HCT116 (cell line): ENCODE measurements at regions not wholly inside any gene's neighbourhood (a gene's known extent, or its start where the extent isn't known, plus 50 kb on each side); places are given as distances from the start of the nearest gene placed in this dataset.

ENCODE experiments used
- ATAC-seq: fragments of 200-7000 bp; cut with Tn5 transposase; 2 replicates; pipeline ENCODE4 v1.9.1; 2020; ENCODE audit warnings: mild to moderate bottlenecking, moderate library complexity
- BruUV-seq: library from RNA; stranded (reverse); fragments of 400-500 nt; replicated peaks from 2 replicates; lab custom pipeline; 2021; lab: Mats Ljungman, UMichigan
- CTCF ChIA-PET: fragments of 300-600 bp; sonication (Branson Sonifier 250); formaldehyde crosslinking; loops from one replicate; lab custom pipeline; 2021; ENCODE audit warnings: antibody characterized with exemption; lab: Charles Lee
- POLR2A ChIA-PET: fragments of 300-600, 350-600 bp; sonication (Branson Sonifier 250); formaldehyde crosslinking; loops from one replicate; lab custom pipeline; 2021; ENCODE audit warnings: antibody characterized with exemption; lab: Charles Lee
- RAD21 ChIA-PET, 2 experiments: fragments of 300-600 bp; sonication (Branson Sonifier 250); formaldehyde crosslinking; loops; one replicate each; lab custom pipeline; 2023; ENCODE audit warnings: low total read pairs in 2 of 2; ENCODE audit not compliant: uncharacterized antibody in 2 of 2, unreplicated experiment in 2 of 2, low non-redundant PET in 1 of 2; lab: Charles Lee
- DNase-seq: peaks from one replicate; pipeline ENCODE4 v3.0.0-alpha.2; 2010; ENCODE audit warnings: low read depth, low spot score
- H2AFZ ChIP-seq: fragments of 200-600 bp; shearing (Covaris generic), sonication (generic); 2 replicates; pipeline ENCODE4 v1.6.1; 2017; ENCODE audit warnings: low read depth, mixed run types, mixed read lengths, antibody characterized with exemption, low read length; ENCODE audit not compliant: poor library complexity, severe bottlenecking
- H3K27ac ChIP-seq: 2 replicates; pipeline ENCODE4 v1.5.1; 2012; ENCODE audit warnings: low read depth, low read length
- H3K27me3 ChIP-seq: fragments of 200-600 bp; sonication (generic); 2 replicates; pipeline ENCODE4 v1.6.1; 2016; ENCODE audit warnings: mixed run types, low read length, mixed read lengths; ENCODE audit not compliant: insufficient read depth
- H3K36me3 ChIP-seq, 2 experiments: fragments of 200-500 bp in 1 of 2; fragments of 200-600 bp in 1 of 2; sonication (Bioruptor generic) in 1 of 2; sonication (generic) in 1 of 2; 2 replicates each; pipeline versions ENCODE4 v1.5.1 to v1.6.1; 2014 to 2016; ENCODE audit warnings: low read length in 2 of 2, inconsistent platforms in 1 of 2, mixed read lengths in 1 of 2, mixed run types in 1 of 2; ENCODE audit not compliant: insufficient read depth in 2 of 2, control insufficient read depth in 1 of 2
- H3K4me1 ChIP-seq, 2 experiments: fragments of 200-600 bp in 1 of 2; sonication (generic) in 1 of 2; 2 replicates each; pipeline versions ENCODE4 v1.5.1 to v1.6.1; 2012 to 2017; ENCODE audit warnings: low read length in 2 of 2, inconsistent platforms in 1 of 2, mild to moderate bottlenecking in 1 of 2, mixed read lengths in 1 of 2, mixed run types in 1 of 2, moderate library complexity in 1 of 2; ENCODE audit not compliant: insufficient read depth in 2 of 2, control insufficient read depth in 1 of 2
- H3K4me2 ChIP-seq: fragments of 200-600 bp; sonication (generic); 2 replicates; pipeline ENCODE4 v1.6.1; 2017; ENCODE audit warnings: mixed run types, low read length, mixed read lengths
- H3K4me3 ChIP-seq, 2 experiments: fragments of 200-600 bp in 1 of 2; sonication (generic) in 1 of 2; replicated peaks in 1 of 2; 2 replicates each; pipeline ENCODE4 v1.5.1; 2011 to 2016; ENCODE audit warnings: low read length in 2 of 2, control low read depth in 1 of 2, low read depth in 1 of 2, mild to moderate bottlenecking in 1 of 2, mixed read lengths in 1 of 2, mixed run types in 1 of 2
- H3K79me2 ChIP-seq: fragments of 200-600 bp; sonication (generic); 2 replicates; pipeline ENCODE4 v1.6.1; 2017; ENCODE audit warnings: mild to moderate bottlenecking, mixed run types, low read length, moderate library complexity, mixed read lengths; ENCODE audit not compliant: insufficient read depth
- H3K9ac ChIP-seq: fragments of 200-600 bp; sonication (generic); 2 replicates; pipeline ENCODE4 v1.6.1; 2016; ENCODE audit warnings: low read length, mixed read lengths
- H3K9me2 ChIP-seq: fragments of 200-600 bp; sonication (generic), shearing (Covaris generic); 2 replicates; pipeline ENCODE4 v1.6.1; 2017; ENCODE audit warnings: mixed run types, mild to moderate bottlenecking, moderate library complexity; ENCODE audit not compliant: insufficient read depth
- H3K9me3 ChIP-seq, 2 experiments: fragments of 200-500 bp in 1 of 2; fragments of 200-600 bp in 1 of 2; sonication (Bioruptor generic) in 1 of 2; sonication (generic) in 1 of 2; 2 replicates each; pipeline ENCODE4 v1.6.1; 2014 to 2017; ENCODE audit warnings: low read length in 2 of 2, mixed read lengths in 2 of 2, inconsistent platforms in 1 of 2, low read depth in 1 of 2, mild to moderate bottlenecking in 1 of 2, mixed run types in 1 of 2, moderate library complexity in 1 of 2; ENCODE audit not compliant: control insufficient read depth in 1 of 2, insufficient read depth in 1 of 2
- H4K20me1 ChIP-seq: fragments of 200-600 bp; sonication (generic), shearing (Covaris generic); 2 replicates; pipeline ENCODE4 v1.6.1; 2017; ENCODE audit warnings: mixed run types, mild to moderate bottlenecking, moderate library complexity; ENCODE audit not compliant: insufficient read depth
- CBX3 ChIP-seq: IDR thresholded peaks from 2 replicates; pipeline ENCODE4 v1.6.1; 2012; ENCODE audit warnings: low read depth
- CEBPB ChIP-seq: IDR thresholded peaks from 2 replicates; pipeline ENCODE4 v1.6.1; 2012; ENCODE audit warnings: low read depth
- EGR1 ChIP-seq: IDR thresholded peaks from 2 replicates; pipeline ENCODE4 v1.6.1; 2012; ENCODE audit warnings: low read depth
- EZH2 ChIP-seq: fragments of 200-600 bp; sonication (generic); IDR thresholded peaks from 2 replicates; pipeline ENCODE4 v1.6.1; 2017; ENCODE audit warnings: antibody characterized with exemption, mixed run types
- JUND ChIP-seq: IDR thresholded peaks from 2 replicates; pipeline ENCODE4 v1.6.1; 2012
- MAX ChIP-seq: IDR thresholded peaks from 2 replicates; pipeline ENCODE4 v1.6.1; 2012
- RAD21 ChIP-seq: IDR thresholded peaks from 2 replicates; pipeline ENCODE4 v1.6.1; 2012; ENCODE audit warnings: low read depth, mild to moderate bottlenecking
- REST ChIP-seq: IDR thresholded peaks from 2 replicates; pipeline ENCODE4 v1.6.1; 2012; ENCODE audit warnings: low read depth
- SIN3A ChIP-seq: IDR thresholded peaks from 2 replicates; pipeline ENCODE4 v1.6.1; 2012; ENCODE audit warnings: low read depth
- SP1 ChIP-seq: IDR thresholded peaks from 2 replicates; pipeline ENCODE4 v1.6.1; 2012; ENCODE audit warnings: low read depth
- SRF ChIP-seq: IDR thresholded peaks from 2 replicates; pipeline ENCODE4 v1.6.1; 2012; ENCODE audit warnings: low read depth
- ZFX ChIP-seq: fragments of 450-650 bp; IDR thresholded peaks from 2 replicates; pipeline ENCODE4 v1.6.1; 2017
- ZNF274 ChIP-seq: fragments of 200-500 bp; sonication (Bioruptor generic); IDR thresholded peaks from 2 replicates; pipeline ENCODE4 v1.6.1; 2014; ENCODE audit warnings: mild to moderate bottlenecking, low read depth, low read length, inconsistent platforms
- intact Hi-C: fragments of 100-400 bp; cut with micrococcal nuclease; formaldehyde crosslinking; loops from 2 replicates; pipeline ENCODE4 v1.10.0; 2022
- TF ChIP-seq, protein P1 (sequence below), 3 experiments: fragments of 200-600 bp in 1 of 3; sonication (generic) in 1 of 3; IDR thresholded peaks in 2 of 3; conservative IDR thresholded peaks in 1 of 3; 2 replicates each; pipeline ENCODE4 v1.5.1; 2012 to 2017; ENCODE audit warnings: low read depth in 2 of 3, low read length in 2 of 3, antibody characterized with exemption in 1 of 3, borderline replicate concordance in 1 of 3, control low read depth in 1 of 3, mild to moderate bottlenecking in 1 of 3, mixed read lengths in 1 of 3, mixed run types in 1 of 3, moderate library complexity in 1 of 3; ENCODE audit not compliant: insufficient read depth in 1 of 3

GRCh38 chr12:25670076-25671055 is 117.3 kb upstream of the LMNTD1 start:
- no peak overlapping the region for H3K4me3 ChIP-seq

More at GRCh38 chr12:25670076-25671055, 117.3 kb upstream of the LMNTD1 start:
- no peak overlapping the region for H3K4me2 ChIP-seq
- no peaks in the 10 kb centered on the region for H3K36me3 ChIP-seq
- DNase-seq (no peak), ATAC-seq (no peak)
- intact Hi-C loops = no loop called here
- no peaks in the 10 kb centered on the region for H3K79me2 ChIP-seq
- H3K4me1 ChIP-seq = 0 out of 4 replicates have a peak, but pooled peaks cover 0 to 3% of the 10 kb centered on the region in 2 experiments
- no peaks in the 10 kb centered on the region for H4K20me1 ChIP-seq
- POLR2A ChIA-PET = no interaction called here
- no TSS peak for BruUV-seq
- no peak for TF ChIP-seq EZH2
- TF ChIP-seq SRF = no peak
- TF ChIP-seq MAX = no peak
- TF ChIP-seq ZNF274 = no peak
- no peak for TF ChIP-seq EGR1
- no peak for TF ChIP-seq RAD21
- TF ChIP-seq CEBPB = no peak
- TF ChIP-seq SIN3A = no peak
- no peak for TF ChIP-seq ZFX
- no peak for TF ChIP-seq SP1
- TF ChIP-seq, protein P1, sequence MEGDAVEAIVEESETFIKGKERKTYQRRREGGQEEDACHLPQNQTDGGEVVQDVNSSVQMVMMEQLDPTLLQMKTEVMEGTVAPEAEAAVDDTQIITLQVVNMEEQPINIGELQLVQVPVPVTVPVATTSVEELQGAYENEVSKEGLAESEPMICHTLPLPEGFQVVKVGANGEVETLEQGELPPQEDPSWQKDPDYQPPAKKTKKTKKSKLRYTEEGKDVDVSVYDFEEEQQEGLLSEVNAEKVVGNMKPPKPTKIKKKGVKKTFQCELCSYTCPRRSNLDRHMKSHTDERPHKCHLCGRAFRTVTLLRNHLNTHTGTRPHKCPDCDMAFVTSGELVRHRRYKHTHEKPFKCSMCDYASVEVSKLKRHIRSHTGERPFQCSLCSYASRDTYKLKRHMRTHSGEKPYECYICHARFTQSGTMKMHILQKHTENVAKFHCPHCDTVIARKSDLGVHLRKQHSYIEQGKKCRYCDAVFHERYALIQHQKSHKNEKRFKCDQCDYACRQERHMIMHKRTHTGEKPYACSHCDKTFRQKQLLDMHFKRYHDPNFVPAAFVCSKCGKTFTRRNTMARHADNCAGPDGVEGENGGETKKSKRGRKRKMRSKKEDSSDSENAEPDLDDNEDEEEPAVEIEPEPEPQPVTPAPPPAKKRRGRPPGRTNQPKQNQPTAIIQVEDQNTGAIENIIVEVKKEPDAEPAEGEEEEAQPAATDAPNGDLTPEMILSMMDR (IDR thresholded peaks at IDR 0.05 in 2 of 3, conservative IDR thresholded peaks at IDR 0.05 in 1 of 3; ENCODE audit: borderline replicate concordance in 1 of 3, insufficient read depth in 1 of 3, low read depth in 2 of 3, low read length in 2 of 3) = no peak
- TF ChIP-seq REST = no peak
- TF ChIP-seq CBX3 = no peak
- no peak for TF ChIP-seq JUND
- TF ChIP-seq, all 23 proteins: peak for 0
- ChIA-PET RAD21 (no interaction called here), CTCF (no interaction called here)
- H3K27me3 ChIP-seq = no peaks in the 10 kb centered on the region
- H3K9me2 ChIP-seq = no peaks in the 10 kb centered on the region
- H3K9me3 ChIP-seq = no peaks in the 10 kb centered on the region
- no peak overlapping the region for H2AFZ ChIP-seq
- no peak overlapping the region for H3K27ac ChIP-seq
- H3K9ac ChIP-seq = no peak overlapping the region
